Parathyroid adenoma (tissue), 2 donors: ENCODE measurements at regions not wholly inside any gene's neighbourhood (a gene's known extent, or its start where the extent isn't known, plus 50 kb on each side); places are given as distances from the start of the nearest gene placed in this dataset.

Experiments
- H2AFZ ChIP-seq: fragments of 300-600 bp; sonication (generic); one replicate; pipeline ENCODE4 v1.7.0; 2017; ENCODE audit warnings: antibody characterized with exemption, mild to moderate bottlenecking
- H3K27ac ChIP-seq: fragments of 300-600 bp; sonication (generic); one replicate; pipeline ENCODE4 v1.7.0; 2017
- H3K27me3 ChIP-seq: fragments of 300-600 bp; sonication (generic); one replicate; pipeline ENCODE4 v1.7.0; 2017; ENCODE audit warnings: low read length; ENCODE audit not compliant: control insufficient read depth, insufficient read depth
- H3K36me3 ChIP-seq: fragments of 300-600 bp; sonication (generic); one replicate; pipeline ENCODE4 v1.7.0; 2017; ENCODE audit warnings: low read length; ENCODE audit not compliant: control insufficient read depth, insufficient read depth
- H3K4me1 ChIP-seq: fragments of 300-600 bp; sonication (generic); one replicate; pipeline ENCODE4 v1.7.0; 2017; ENCODE audit warnings: control low read depth
- H3K4me2 ChIP-seq: fragments of 300-600 bp; sonication (generic); one replicate; pipeline ENCODE4 v1.7.0; 2017; ENCODE audit warnings: low read length
- H3K4me3 ChIP-seq: fragments of 300-600 bp; sonication (generic); one replicate; pipeline ENCODE4 v1.7.0; 2017; ENCODE audit warnings: low read depth, low read length
- H3K79me2 ChIP-seq: fragments of 300-600 bp; sonication (generic); one replicate; pipeline ENCODE4 v1.7.0; 2017; ENCODE audit warnings: control low read depth
- H3K9ac ChIP-seq: fragments of 300-600 bp; sonication (generic); one replicate; pipeline ENCODE4 v1.7.0; 2017; ENCODE audit warnings: mild to moderate bottlenecking
- H3K9me3 ChIP-seq: fragments of 300-600 bp; sonication (generic); one replicate; pipeline ENCODE4 v1.7.0; 2017; ENCODE audit warnings: low read length; ENCODE audit not compliant: control insufficient read depth
- CTCF ChIP-seq: fragments of 300-600 bp; sonication (generic); IDR thresholded peaks from one replicate; pipeline ENCODE4 v1.7.0; 2017; ENCODE audit warnings: antibody characterized with exemption, mild to moderate bottlenecking
- donor health status: primary hyperparathyroidism.

GRCh38 chr10:42989481-42989921, 87.4 kb upstream of the RET start:
- Histone ChIP-seq H3K4me1 (no peaks in the 10 kb centered on the region), H3K9me3 (no peaks in the 10 kb centered on the region), H3K9ac (no peak overlapping the region), H3K79me2 (no peaks in the 10 kb centered on the region), H2AFZ (no peak overlapping the region), H3K4me3 (no peak overlapping the region), H3K27ac (no peak overlapping the region), H3K36me3 (no peaks in the 10 kb centered on the region), H3K27me3 (no peaks in the 10 kb centered on the region), H3K4me2 (no peak overlapping the region)
- TF ChIP-seq CTCF, result no peak

GRCh38 chr10:42990016-42990720, 86.7 kb upstream of the RET start:
- Histone ChIP-seq H3K4me3 (no peak overlapping the region), H3K27me3 (no peaks in the 10 kb centered on the region), H3K27ac (no peak overlapping the region), H3K4me1 (no peaks in the 10 kb centered on the region), H3K79me2 (no peaks in the 10 kb centered on the region), H3K9ac (no peak overlapping the region), H3K4me2 (no peak overlapping the region), H2AFZ (no peak overlapping the region), H3K36me3 (no peaks in the 10 kb centered on the region), H3K9me3 (no peaks in the 10 kb centered on the region)
- no peak for TF ChIP-seq CTCF

GRCh38 chr10:42990721-42991441, 86.0 kb upstream of the RET start:
- Histone ChIP-seq H2AFZ (no peak overlapping the region), H3K4me1 (no peaks in the 10 kb centered on the region), H3K4me2 (no peak overlapping the region), H3K4me3 (no peak overlapping the region), H3K9ac (no peak overlapping the region), H3K36me3 (no peaks in the 10 kb centered on the region), H3K9me3 (no peaks in the 10 kb centered on the region), H3K79me2 (no peaks in the 10 kb centered on the region), H3K27me3 (no peaks in the 10 kb centered on the region), H3K27ac (no peak overlapping the region)
- no peak for TF ChIP-seq CTCF

- Histone ChIP-seq H3K4me3 (no peak overlapping the region), H3K36me3 (no peaks in the 10 kb centered on the region), H3K27me3 (no peaks in the 10 kb centered on the region), H3K9me3 (no peaks in the 10 kb centered on the region), H3K4me1 (no peaks in the 10 kb centered on the region), H2AFZ (no peak overlapping the region), H3K4me2 (no peak overlapping the region), H3K27ac (no peak overlapping the region), H3K79me2 (no peaks in the 10 kb centered on the region), H3K9ac (no peak overlapping the region)
- no peak for TF ChIP-seq CTCF
Measured at GRCh38 chr10:42991442-42992098, 85.3 kb upstream of the RET start.
